Heart left ventricle (tissue), 16 donors: ENCODE measurements at regions not wholly inside any gene's neighbourhood (a gene's known extent, or its start where the extent isn't known, plus 50 kb on each side); places are given as distances from the start of the nearest gene placed in this dataset.

Experiments used
- ATAC-seq, 4 donors: fragments of 200-7000 bp; cut with Tn5 transposase; one replicate each; pipeline ENCODE4 v1.9.1; 2020 to 2022; ENCODE audit warnings: moderate library complexity in 4 of 4, mild to moderate bottlenecking in 3 of 4, moderate number of reproducible peaks in 1 of 4
- DNase-seq, 5 donors: peaks; one replicate each; pipeline ENCODE4 v3.0.0-alpha.2; 2020
- H3K27ac ChIP-seq, 12 donors: fragments of 200-600 bp; sonication (generic) in 4 of 12; one replicate each; pipeline versions ENCODE4 v1.5.0 to v1.8.0; 2016 to 2022; ENCODE audit warnings: mild to moderate bottlenecking in 2 of 12
- H3K27me3 ChIP-seq, 9 donors: fragments of 200-600 bp; sonication (generic) in 2 of 9; one replicate each; pipeline versions ENCODE4 v1.5.1 to v1.8.0; 2016 to 2022; ENCODE audit warnings: mild to moderate bottlenecking in 3 of 9
- H3K36me3 ChIP-seq, 9 donors: fragments of 200-600 bp; sonication (generic) in 2 of 9; one replicate each; pipeline versions ENCODE4 v1.5.0 to v1.8.0; 2018 to 2022; ENCODE audit warnings: mild to moderate bottlenecking in 2 of 9
- H3K4me1 ChIP-seq, 12 donors: fragments of 200-600 bp; sonication (generic) in 4 of 12; one replicate each; pipeline versions ENCODE4 v1.5.0 to v1.8.0; 2016 to 2022; ENCODE audit warnings: mild to moderate bottlenecking in 3 of 12
- H3K4me3 ChIP-seq, 12 donors: fragments of 200-600 bp; sonication (generic) in 4 of 12; one replicate each; pipeline versions ENCODE4 v1.5.0 to v1.8.0; 2017 to 2022; ENCODE audit warnings: mild to moderate bottlenecking in 9 of 12, moderate library complexity in 4 of 12
- H3K9me3 ChIP-seq, 12 donors: fragments of 200-600 bp; sonication (generic) in 4 of 12; one replicate each; pipeline versions ENCODE4 v1.5.0 to v1.8.0; 2016 to 2022; ENCODE audit warnings: mild to moderate bottlenecking in 1 of 12
- POLR2A ChIP-seq, 2 donors: fragments of 450-650 bp; IDR thresholded peaks; one replicate each; pipeline ENCODE4 v1.6.1; 2017; ENCODE audit warnings: antibody characterized with exemption in 2 of 2, mild to moderate bottlenecking in 2 of 2, moderate library complexity in 2 of 2
- WGBS, 4 donors: extraction: QIAGEN DNeasy Blood & Tissue Kit in 2 of 4; methylation state at CpG; one replicate each; pipeline versions ENCODE4 v1.1.5 to v1.1.7; 2013 to 2018; 5-methylcytosine and 5-hydroxymethylcytosine counted together
- intact Hi-C, 10 donors: fragments of 100-400 bp; cut with DNase I; formaldehyde crosslinking; loops; one replicate each; pipeline versions ENCODE4 v1.11.1 to v1.14.2; 2022
- TF ChIP-seq, protein P1 (sequence below), 12 donors: fragments of 200-600 bp; sonication (generic) in 4 of 12; IDR thresholded peaks; one replicate each; pipeline versions ENCODE4 v1.5.0 to v1.8.0; 2018 to 2022; ENCODE audit warnings: antibody characterized with exemption in 12 of 12, mild to moderate bottlenecking in 5 of 12
- donor health status: ischemic (EF 13 %, LVEDD 7.1; RV severe dilation, severe dysfunction).
- donor health status: healthy with polysubstance abuse.
- donor health status: DM: no; HTN: yes; CAD: no.
- donor health status: DM: no; HTN: no; CAD: no.
- donor health status: ischemic (EF 25% LVEDD 6.9; RV normal size, moderate dysfunction).
- donor health status: ischemic (EF 25% LVEDD 5.7; RV mildly dilated, moderate dysfunction).
- donor health status: healthy.
- donor health status: DM: yes; HTN: yes; CAD: no.
- donor health status: ischemic (EF 35%, LVEDD 5.7; RV mildly dilated, moderate dysfunction).
- donor health status: nonischemic (EF 11% LVEDD 7.7; RV severe dilation, severe dysfunction).
- donor health status: DM: yes; HTN: yes; CAD: no.
- donor health status: PGD.
- donor health status: ischemic (EF 29% LVEDD 5.4; RV normal size, mild dysfunction).
- donor health status: nonischemic (EF 23%, LVEDD 6.1; RV moderate dilation, normal function).

DNA sequence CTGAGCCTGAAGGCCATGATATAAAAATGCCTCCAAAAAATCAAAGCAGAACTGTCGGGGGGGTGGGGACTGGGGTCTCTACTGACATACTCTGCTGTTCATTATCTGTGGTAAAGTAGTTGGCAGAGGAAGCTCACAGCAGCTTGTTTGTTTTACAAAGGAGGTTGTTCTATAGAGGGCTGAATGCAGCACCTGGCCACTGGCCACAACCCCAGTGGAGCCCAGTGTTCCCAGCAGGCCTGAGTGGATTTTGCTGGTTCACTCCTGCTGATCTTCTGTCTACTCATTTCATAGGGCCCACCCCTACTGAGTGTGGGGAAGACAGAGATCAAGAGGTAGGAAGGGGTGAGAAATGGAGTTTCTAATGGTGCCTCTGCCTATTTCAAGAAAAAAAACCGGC lies 125.5 kb downstream of the DIPK2A start:
- 87 to 90% (median 89%) methylated on average over 2 of the region's 2 CpGs for WGBS, 4 donors
- DNase-seq (no peak), ATAC-seq (no peak)
- Histone ChIP-seq H3K9me3 (peaks cover 0 to 16% (median 6%) of the 10 kb centered on the region in 12 donors), H3K4me1 (peaks cover 0 to 1% (median 0%) of the 10 kb centered on the region in 12 donors), H3K4me3 (no peak overlapping the region), H3K27me3 (no peaks in the 10 kb centered on the region), H3K27ac (no peak overlapping the region), H3K36me3 (no peaks in the 10 kb centered on the region)
- TF ChIP-seq, protein P1, sequence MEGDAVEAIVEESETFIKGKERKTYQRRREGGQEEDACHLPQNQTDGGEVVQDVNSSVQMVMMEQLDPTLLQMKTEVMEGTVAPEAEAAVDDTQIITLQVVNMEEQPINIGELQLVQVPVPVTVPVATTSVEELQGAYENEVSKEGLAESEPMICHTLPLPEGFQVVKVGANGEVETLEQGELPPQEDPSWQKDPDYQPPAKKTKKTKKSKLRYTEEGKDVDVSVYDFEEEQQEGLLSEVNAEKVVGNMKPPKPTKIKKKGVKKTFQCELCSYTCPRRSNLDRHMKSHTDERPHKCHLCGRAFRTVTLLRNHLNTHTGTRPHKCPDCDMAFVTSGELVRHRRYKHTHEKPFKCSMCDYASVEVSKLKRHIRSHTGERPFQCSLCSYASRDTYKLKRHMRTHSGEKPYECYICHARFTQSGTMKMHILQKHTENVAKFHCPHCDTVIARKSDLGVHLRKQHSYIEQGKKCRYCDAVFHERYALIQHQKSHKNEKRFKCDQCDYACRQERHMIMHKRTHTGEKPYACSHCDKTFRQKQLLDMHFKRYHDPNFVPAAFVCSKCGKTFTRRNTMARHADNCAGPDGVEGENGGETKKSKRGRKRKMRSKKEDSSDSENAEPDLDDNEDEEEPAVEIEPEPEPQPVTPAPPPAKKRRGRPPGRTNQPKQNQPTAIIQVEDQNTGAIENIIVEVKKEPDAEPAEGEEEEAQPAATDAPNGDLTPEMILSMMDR (IDR thresholded peaks at IDR 0.05) = no peak
- TF ChIP-seq POLR2A (IDR thresholded peaks at IDR 0.05) = no peak
- intact Hi-C loops = no loop called here

DNA sequence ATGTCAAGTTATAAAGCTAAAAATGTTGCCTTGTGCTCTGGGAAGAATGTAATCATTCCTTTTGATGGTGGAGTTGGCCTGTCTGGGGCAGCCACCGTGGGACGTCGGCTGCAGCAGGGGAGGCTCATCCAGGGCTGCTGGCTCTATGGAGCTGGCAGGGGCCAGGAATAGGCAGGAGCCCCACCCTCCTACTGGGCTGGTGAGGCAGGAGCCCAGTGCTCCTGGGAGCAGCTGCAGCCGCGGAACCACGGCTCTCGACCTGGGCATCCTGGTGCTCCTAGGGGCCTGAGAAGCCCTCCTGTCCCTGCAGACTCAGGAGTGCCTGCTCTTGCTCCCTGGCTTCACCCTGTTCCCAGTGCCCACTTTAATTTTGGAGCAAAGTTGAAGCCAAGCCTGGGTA lies 127.1 kb downstream of the DIPK2A start:
- intact Hi-C loops = no loop called here
- no peak overlapping the region for H3K4me3 ChIP-seq
- H3K27ac ChIP-seq = no peak overlapping the region
- no peak for DNase-seq
- H3K36me3 ChIP-seq = no peaks in the 10 kb centered on the region
- H3K4me1 ChIP-seq = peaks cover 0 to 11% (median 0%) of the 10 kb centered on the region in 12 donors
- no peak for ATAC-seq
- WGBS, 4 donors = 91 to 96% (median 95%) methylated on average over 3 to 7 of the region's 7 CpGs
- TF ChIP-seq, protein P1 (IDR thresholded peaks at IDR 0.05) = no peak
- TF ChIP-seq POLR2A (IDR thresholded peaks at IDR 0.05) = no peak
- no peaks in the 10 kb centered on the region for H3K27me3 ChIP-seq
- peaks cover 0 to 16% (median 6%) of the 10 kb centered on the region in 12 donors for H3K9me3 ChIP-seq

DNA sequence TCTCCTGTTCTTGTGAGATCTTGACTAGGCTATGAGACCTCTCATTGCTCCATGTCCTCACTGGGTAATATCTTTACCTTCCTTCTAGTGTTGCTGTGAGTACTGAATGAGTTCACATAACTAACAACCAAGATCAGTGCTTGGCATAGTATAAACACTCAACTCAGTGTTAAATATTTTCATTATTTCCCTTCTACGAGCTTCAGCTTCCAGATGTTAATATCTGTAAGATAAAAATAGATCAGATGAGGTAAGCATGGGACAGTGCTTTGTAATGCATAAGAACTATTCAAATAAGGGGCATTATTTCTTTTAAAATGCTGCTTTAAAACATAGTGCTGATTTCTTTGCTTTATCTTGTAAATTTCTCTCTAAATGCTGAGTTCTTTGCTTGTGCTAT lies 130.8 kb downstream of the DIPK2A start:
- Histone ChIP-seq H3K36me3 (no peaks in the 10 kb centered on the region), H3K4me1 (peaks cover 0 to 15% (median 0%) of the 10 kb centered on the region in 12 donors), H3K27me3 (no peaks in the 10 kb centered on the region), H3K27ac (no peak overlapping the region), H3K4me3 (no peak overlapping the region), H3K9me3 (peaks cover 0 to 16% (median 6%) of the 10 kb centered on the region in 12 donors)
- TF ChIP-seq, protein P1 (IDR thresholded peaks at IDR 0.05) = no peak
- TF ChIP-seq POLR2A (IDR thresholded peaks at IDR 0.05) = no peak
- intact Hi-C loops = no loop called here
- WGBS, 4 donors = 23 to 29% (median 25%) methylated on average over 1 of the region's 1 CpG
- DNase-seq (no peak), ATAC-seq (no peak)

DNA sequence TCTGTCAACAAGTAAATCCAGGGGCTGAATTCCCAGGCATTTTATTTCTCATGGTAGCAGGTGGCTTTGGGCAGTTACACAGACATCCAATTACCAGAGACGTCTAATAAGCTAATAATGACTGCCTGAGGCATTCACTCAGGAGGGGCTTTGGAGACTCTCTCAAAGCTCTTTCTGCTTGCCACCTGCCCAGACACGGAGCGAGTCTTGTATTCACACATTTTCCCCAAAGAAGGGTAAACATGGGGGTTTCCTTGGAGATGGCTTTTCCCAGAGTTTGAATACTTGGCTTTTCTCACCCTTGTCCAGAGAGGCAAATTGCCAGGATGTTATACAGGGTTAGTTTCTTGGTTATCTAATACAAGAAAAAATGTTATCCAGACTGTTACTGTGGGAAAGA lies 132.6 kb downstream of the DIPK2A start:
- TF ChIP-seq POLR2A (IDR thresholded peaks at IDR 0.05) = no peak
- TF ChIP-seq, protein P1 (IDR thresholded peaks at IDR 0.05) = no peak
- 44 to 57% (median 50%) methylated on average over 3 of the region's 3 CpGs for WGBS, 4 donors

More for the DNA sequence above, 132.6 kb downstream of the DIPK2A start:
- DNase-seq (no peak), ATAC-seq (no peak)
- H3K4me1 ChIP-seq = peaks cover 0 to 15% (median 0%) of the 10 kb centered on the region in 12 donors
- H3K36me3 ChIP-seq = no peaks in the 10 kb centered on the region
- peaks cover 0 to 10% (median 5%) of the 10 kb centered on the region in 12 donors for H3K9me3 ChIP-seq
- H3K27me3 ChIP-seq = no peaks in the 10 kb centered on the region
- no peak overlapping the region for H3K27ac ChIP-seq
- no peak overlapping the region for H3K4me3 ChIP-seq
- intact Hi-C loops = no loop called here
